NOMO-1 (cell line): ENCODE measurements at regions not wholly inside any gene's neighbourhood (a gene's known extent, or its start where the extent isn't known, plus 50 kb on each side); places are given as distances from the start of the nearest gene placed in this dataset.
"Not testable (repeated sequence)": the region's sequence is repeated elsewhere in the genome, so short reads cannot be mapped to it uniquely, and the experiment has no call there.

ENCODE experiments used
- DNase-seq, 2 experiments: peaks; one replicate each; lab custom pipeline; 2025; ENCODE audit not compliant: unreplicated experiment in 2 of 2; lab: John Stamatoyannopoulos, UW

DNA sequence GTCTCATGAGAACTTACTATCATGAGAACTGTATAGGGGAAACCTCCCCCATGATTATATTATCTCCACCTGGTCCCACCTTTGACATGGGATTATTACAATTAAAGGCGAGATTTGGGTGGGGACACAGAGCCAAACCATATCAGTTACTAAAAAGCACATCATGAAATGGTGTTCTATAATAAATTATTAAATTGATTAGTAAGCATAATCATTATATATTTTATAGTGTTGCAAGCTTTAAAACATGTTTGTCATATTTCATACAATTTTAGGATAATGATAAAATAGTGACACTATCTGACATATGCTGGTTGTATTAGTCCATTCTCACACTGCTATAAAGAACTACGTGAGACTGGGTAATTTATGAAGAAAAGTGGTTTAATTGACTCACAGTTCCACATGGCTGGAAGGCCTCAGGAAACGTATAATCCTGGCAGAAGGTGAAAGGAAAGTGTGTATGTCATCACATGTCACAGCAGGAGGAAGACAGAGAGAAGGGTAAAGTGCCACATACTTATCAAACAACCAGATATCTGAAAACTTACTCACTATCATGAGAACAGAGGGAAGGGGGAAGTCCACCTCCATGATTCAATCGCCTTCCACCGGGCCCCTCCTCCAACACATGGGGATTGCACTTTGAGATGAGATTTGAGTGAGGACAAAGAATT lies 539.2 kb upstream of the OLFM3 start:
- no peak for DNase-seq

DNA sequence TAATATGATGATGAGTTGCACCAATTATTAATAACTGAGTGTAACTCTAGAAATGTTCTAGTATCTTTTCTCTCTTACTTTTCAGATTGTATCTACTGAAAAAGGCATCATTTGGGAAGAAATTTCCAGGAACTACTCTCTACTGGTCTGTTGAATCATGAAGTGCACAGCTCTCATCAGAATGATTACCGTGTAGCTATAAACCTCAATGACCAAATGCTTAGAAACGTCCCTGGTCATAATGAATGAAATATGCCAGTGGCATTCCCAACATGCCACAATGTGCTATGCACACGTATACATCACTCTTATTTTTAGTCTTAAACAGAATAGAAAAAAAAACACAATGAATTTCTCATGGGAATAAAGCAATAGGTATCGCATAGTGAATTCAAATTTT lies 534.3 kb upstream of the OLFM3 start:
- DNase-seq, result no peak

DNA sequence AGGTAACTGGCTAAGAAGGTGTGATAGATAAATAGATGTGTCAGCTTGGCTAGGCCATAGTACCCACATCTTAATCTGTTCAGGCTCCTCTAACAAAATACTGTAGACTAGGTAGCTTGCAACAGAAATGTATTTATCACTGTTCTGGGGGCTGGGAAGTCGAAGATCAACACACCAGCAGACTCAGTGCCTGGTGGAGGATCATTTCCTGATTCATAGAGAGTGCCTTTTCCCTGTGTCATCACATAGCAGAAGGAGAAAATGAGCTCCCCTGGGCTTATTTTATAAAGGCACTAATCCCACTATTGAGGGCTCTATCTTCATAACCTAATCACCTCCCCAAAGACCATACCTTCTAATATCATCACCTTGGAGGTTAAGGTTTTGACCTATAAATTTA lies 532.7 kb upstream of the OLFM3 start:
- no peak for DNase-seq

DNA sequence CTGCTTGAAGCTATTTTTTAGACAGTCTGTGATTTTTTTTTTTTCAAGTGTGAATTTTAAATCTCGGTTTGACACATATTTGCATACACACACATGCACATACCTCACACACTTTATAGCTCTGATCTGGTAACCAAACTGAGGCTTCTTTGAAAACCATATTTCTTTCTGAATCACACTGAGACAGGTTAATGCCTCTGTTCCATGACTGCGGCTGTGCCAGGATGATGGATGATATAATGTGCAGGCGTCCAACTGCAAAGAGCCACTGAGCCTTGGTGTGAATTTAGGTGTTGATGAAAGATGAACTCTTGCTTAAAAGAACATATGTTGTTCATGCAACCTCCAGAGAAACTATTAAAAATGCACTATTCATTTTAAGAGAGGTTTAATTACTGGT lies 504.0 kb upstream of the OLFM3 start:
- no peak for DNase-seq

DNA sequence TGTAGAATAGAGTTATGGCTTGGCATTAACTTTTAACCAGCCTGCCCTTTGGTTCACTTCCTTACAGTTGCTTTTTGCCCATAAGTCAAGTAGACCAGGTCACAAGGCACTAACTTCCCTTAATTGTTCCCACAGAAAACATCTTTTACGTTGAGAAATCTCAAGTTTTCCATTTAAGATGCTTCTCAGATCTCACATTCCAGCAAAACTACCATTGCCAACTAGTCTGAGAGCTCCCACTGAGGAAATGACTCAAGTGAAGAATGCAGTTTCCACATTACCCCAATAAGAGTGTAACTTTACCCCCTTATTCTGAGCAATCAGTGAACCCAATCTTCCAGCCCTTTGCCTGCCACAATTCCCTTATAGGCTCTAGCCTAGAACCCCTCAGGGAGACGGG lies 502.2 kb upstream of the OLFM3 start:
- no peak for DNase-seq

DNA sequence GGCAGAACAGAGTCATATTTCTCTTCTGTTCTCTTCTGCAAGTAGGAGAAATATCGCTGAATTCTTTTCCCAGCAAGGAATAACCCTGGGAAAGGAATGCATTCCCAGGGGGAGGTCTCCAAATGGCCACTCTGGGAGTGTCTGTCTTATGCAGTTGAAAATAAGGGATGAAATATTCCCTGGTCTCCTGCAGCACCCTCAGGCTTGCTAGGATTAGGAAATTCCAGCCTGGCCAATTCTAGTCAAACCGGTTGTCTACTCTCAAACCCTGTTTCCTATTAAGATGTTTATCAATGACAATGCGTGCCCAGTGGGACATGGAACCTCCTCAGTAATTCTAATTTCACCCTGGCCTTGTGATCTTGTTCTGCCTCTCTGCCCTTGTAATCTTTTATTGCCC lies 501.1 kb upstream of the OLFM3 start:
- not testable (repeated sequence) for DNase-seq

DNA sequence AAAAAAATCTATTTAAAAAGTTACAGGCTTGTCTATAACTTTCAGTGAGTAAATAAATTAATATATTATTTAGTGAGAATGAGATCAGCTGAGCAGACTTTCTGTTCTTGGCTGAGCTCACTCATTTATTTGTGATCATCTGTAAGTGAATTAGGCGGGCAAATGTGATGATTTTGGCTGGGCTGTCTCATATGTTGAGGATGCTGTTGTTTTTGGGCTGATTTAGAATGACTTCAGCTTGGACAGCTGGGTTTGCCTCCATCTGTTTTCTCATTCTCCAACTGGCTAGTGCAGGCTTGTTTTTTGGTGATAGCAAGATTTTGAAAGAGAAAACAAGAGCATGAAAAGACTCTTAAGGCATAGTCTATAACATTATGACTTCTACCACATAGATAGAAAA lies 475.8 kb upstream of the OLFM3 start:
- no peak for DNase-seq

DNA sequence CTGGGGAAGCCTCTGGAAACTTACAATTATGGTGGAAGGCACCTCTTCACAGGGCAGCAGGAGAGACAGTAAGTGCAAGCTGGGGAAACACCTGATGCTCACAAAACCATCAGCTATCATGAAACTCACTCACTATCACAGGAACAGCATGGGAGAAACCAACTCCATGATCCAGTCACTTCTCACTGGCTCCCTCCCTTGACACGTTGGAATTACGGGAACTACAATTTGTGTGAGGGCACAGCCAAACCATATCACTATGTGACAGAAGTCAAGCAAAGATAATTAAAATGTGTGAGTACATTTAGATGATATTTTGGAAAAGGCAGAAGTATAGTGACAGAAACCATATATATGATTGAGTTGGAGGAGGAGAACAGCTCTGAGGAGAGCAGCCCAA lies 474.0 kb upstream of the OLFM3 start:
- DNase-seq, result no peak

DNA sequence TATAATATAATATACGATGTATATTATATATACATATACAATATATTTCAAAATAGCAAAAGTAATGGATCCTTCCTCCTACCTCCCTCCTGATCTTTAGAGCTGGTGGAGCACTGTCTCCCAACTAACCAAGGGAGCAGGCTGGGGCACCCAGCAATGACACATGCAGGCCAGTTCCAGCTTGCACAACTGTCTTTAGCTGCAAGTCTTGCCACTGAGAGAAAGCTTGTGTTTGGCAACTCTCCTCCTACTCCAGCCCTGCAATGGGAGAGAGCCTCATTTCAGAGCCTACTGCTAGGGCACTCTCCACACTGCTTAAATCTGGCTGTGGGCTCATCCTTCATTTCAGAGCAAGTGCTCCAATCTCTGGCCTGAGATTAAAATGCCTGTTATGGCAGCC lies 469.8 kb upstream of the OLFM3 start:
- no peak for DNase-seq

DNA sequence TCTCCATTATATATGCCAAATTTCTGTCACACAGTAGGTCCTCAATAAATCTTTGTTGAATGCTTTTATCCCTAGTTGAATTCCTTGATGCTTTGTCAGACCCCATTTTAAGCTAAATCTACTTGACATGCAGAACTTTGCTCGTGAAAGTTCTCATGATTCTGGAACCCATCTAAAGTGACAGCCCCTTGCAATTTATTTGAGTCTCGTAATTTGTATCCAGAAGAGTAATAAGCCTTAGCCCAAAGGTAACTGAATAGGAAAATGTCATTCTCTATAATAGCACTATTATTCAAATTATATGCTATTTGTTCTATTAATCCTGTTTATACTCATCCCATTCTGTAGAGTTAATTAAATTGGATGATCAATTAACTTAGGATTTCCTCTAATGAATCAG lies 466.6 kb upstream of the OLFM3 start:
- no peak for DNase-seq

DNA sequence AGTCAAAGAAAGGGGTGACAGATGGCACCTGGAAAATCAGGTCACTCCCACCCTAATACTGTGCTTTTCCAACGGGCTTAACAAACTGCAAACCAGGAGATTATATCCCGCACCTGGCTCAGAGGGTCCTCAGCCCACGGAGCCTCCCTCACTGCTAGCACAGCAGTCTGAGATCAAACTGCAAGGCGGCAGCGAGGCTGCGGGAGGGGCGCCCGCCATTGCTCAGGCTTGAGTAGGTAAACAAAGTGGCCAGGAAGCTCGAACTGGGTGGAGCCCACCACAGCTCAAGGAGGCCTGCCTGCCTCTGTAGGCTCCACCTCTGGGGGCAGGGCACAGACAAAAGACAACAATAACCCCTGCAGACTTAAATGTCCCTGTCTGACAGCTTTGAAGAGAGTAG lies 445.6 kb upstream of the OLFM3 start:
- DNase-seq, result not testable (repeated sequence)

DNA sequence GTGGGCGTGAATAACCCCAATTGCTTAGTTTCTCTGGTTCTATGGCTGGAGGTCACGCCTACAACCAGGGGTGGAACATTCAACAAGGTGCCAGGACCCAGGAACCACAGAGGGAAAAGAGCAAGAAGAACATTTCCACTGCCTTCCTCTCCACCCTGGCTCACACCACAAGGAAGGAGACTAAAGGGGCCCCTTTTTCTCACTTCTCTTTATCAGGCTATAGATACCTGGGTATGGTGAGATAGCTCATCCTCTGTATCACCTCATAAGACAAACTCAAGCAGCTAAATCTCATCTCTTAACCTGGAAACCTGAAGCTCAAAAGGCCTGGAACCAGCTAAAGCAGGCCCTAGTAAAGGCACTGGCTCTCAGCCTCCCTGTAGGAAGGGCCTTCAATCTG lies 438.8 kb upstream of the OLFM3 start:
- no peak for DNase-seq

DNA sequence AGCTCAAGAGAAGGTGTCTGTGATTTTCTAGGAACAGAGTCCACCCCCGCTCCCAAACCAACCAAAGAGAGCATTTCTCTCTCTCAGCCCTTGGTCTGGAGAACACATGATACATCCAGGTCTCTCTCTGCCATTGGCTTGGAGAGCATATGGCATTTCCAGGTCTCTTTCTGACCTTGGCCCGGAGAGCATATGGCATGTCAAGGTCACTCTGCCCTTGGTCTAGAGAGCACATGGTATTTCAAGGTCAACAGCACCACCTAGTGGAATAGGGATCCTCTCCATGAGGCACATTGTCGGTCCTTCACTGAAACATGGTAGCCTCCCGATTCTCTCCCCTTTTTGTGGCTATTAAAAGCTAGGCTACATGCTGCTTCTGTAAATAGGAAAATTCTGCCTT lies 437.7 kb upstream of the OLFM3 start:
- DNase-seq, result no peak

DNA sequence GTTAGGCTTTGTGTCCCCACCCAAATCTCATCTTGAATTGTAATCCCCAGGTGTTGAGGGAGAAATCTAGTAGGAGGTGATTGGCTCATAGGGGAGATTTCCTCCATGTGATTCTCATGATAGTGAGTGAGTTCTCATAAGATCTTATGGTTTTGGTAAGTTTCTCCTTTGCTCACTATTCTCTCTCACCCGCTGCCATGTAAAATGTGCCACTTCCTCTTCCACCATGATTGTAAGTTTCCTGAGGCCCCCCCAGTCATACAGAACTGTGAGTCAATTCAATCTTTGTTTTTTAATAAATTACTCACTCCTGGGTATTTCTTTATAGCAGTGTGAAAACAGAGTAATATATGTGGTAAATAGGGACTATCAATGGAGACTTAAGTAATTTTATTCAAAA lies 434.5 kb upstream of the OLFM3 start:
- DNase-seq, result no peak

DNA sequence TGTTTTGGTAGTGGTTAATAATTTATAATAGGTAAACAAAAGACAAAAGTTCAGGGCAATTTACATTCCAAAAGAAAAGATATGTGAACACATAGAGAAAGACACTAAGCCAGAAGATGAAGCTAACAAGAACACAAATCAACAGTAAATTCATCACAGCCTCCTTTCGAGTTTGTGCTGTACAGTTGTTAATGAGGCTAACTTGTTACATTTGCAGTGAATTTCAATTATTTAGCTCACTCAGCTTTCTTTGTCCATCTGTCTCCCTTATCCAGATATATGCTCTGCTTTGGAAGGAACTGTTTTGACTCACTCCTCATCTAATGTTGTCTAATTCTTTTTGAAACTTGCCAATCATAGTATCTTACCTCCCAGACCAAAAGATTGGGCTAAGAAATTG lies 423.3 kb upstream of the OLFM3 start:
- no peak for DNase-seq
